ENCODE measurements at regions not wholly inside any gene's neighbourhood (a gene's known extent, or its start where the extent isn't known, plus 50 kb on each side); places are given as distances from the start of the nearest gene placed in this dataset.
"Not testable (repeated sequence)": the region's sequence is repeated elsewhere in the genome, so short reads cannot be mapped to it uniquely, and the experiment has no call there.

DNA sequence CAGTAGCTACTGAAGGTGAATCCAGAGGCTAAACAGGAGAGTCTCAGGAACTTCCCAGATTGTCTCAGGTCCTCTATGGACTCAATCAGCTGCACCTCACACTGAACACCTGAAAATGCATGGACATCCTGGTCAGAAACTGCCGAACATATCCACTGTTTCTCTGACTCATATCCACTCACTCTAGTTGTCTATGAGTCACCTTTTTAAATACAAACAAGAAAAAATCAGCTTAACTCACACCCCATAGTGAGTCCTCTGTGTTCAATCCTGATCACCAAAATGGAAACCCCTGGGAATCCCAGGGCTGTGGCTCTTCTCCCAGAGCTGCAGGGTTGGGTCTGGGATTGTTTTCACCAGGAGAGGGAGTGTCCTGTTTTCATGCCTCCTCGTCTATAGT lies 556.7 kb downstream of the TMEM121 start:
- TF ChIP-seq, protein P1, sequence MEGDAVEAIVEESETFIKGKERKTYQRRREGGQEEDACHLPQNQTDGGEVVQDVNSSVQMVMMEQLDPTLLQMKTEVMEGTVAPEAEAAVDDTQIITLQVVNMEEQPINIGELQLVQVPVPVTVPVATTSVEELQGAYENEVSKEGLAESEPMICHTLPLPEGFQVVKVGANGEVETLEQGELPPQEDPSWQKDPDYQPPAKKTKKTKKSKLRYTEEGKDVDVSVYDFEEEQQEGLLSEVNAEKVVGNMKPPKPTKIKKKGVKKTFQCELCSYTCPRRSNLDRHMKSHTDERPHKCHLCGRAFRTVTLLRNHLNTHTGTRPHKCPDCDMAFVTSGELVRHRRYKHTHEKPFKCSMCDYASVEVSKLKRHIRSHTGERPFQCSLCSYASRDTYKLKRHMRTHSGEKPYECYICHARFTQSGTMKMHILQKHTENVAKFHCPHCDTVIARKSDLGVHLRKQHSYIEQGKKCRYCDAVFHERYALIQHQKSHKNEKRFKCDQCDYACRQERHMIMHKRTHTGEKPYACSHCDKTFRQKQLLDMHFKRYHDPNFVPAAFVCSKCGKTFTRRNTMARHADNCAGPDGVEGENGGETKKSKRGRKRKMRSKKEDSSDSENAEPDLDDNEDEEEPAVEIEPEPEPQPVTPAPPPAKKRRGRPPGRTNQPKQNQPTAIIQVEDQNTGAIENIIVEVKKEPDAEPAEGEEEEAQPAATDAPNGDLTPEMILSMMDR (IDR thresholded peaks at IDR 0.05; ENCODE audit: insufficient read depth, low read depth, low read length, missing control alignments), result no peak
- H3K4me3 ChIP-seq (ENCODE audit: low read depth, low read length), result no peak overlapping the region
- no peak for DNase-seq (ENCODE audit: low read depth)

DNA sequence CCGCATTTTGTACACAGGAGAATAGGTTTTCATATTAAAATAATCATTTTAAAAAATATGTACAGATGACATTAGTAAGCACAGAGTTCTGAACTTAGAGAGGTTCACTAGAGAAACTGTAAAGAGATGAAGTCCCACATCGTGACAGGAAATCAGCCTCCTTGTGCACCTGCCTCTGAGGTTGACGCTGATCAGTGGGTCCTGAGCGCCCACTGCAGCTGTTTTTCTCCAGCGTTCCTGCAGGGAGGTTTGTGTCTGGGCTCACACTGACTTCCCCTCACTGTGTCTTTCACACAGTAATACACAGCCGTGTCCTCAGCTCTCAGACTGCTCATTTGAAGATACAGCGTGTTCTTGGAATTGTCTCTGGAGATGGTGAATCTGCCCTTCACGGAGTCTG lies 561.5 kb downstream of the TMEM121 start:
- TF ChIP-seq, protein P1 (IDR thresholded peaks at IDR 0.05; ENCODE audit: insufficient read depth, low read depth, low read length, missing control alignments), result no peak
- no peak for DNase-seq (ENCODE audit: low read depth)
- H3K4me3 ChIP-seq (ENCODE audit: low read depth, low read length), result no peak overlapping the region

DNA sequence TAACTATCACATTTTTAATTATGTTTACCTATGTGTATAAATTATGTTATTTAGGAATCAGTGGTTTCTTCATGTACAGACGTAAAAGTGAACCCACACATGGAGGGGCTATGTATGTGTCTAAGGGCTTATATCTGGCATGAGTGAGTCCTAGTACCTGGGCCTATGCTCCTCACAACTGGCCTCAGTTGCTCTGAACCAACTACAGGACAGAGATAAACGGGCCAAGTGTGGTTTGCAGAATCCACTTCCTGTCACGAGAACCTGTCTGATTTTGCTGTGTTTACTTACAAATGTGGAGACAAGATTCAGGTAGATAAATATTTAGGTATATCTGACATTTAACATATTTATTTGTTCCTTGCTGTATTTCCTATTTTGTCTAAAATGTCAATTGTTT lies 562.5 kb downstream of the TMEM121 start:
- H3K4me3 ChIP-seq (ENCODE audit: low read depth, low read length); DNase-seq (ENCODE audit: low read depth): not testable (repeated sequence)

DNA sequence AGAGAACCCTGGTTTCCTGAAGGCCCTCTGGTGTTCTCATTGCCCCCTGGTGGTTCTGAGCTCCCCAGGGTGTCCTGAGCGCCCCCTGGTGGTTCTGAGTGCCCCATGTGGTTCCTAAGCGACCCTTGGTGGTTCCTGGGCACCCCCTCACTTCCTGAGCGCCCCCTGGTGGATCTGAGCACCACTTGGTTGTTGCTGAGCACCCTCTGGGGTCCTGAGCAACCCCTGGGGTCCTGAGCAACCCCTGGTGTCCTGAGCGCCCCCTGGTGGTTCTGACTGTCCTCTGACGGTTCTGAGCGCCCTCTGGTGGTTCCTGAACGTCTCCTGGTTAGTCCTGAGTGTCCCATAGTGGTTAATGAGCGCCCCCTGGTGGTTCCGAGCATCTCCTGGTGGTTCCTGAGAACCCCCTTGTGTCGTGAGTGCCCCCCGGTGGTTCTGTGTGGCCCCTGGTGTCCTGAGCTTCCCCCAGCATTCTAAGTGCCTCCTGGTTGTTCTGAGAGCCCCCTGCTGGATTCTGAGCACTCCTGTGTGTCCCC lies 568.3 kb downstream of the TMEM121 start:
- DNase-seq (ENCODE audit: low read depth), result no peak
- TF ChIP-seq, protein P1 (IDR thresholded peaks at IDR 0.05; ENCODE audit: insufficient read depth, low read depth, low read length, missing control alignments), result no peak
- no peak overlapping the region for H3K4me3 ChIP-seq (ENCODE audit: low read depth, low read length)

DNA sequence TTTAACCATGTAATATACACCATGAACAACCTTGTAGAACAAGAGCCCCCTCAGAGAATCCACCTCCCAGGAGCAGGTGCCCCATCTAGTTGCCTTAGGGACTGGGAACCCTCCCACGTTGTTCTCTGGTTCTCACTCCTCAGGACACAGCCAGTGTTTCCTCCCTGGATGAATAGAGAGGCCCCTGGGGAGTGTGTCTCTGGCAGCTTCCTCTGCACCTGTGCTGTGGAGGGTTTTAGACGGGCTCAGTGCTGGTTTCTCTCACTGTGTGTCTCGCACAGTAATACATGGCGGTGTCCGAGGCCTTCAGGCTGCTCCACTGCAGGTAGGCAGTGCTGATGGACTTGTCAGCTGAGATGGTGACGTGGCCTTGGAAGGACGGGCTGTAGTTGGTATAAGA lies 581.3 kb downstream of the TMEM121 start:
- DNase-seq (ENCODE audit: low read depth), result no peak
- TF ChIP-seq, protein P1 (IDR thresholded peaks at IDR 0.05; ENCODE audit: insufficient read depth, low read depth, low read length, missing control alignments), result no peak
- H3K4me3 ChIP-seq (ENCODE audit: low read depth, low read length), result no peak overlapping the region

DNA sequence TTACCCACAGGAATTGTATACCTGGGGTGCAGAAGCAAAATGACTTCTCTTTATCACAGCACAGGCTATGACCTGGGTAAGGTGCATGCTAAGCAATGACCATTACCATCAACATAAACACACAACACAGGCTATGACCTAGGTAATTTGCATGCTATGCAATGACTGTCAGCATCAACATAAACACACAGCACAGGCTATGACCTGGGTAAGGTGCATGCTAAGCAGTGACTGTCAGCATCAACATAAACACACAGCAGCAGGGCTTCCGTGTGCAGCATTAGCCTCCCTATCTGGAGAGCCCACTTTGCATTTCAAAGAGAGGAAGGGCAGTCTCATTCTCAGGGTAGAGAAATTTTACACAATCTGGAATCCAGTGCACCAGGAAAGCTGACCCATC lies 583.0 kb downstream of the TMEM121 start:
- TF ChIP-seq, protein P1 (IDR thresholded peaks at IDR 0.05; ENCODE audit: insufficient read depth, low read depth, low read length, missing control alignments), result no peak
- no peak for DNase-seq (ENCODE audit: low read depth)
- no peak overlapping the region for H3K4me3 ChIP-seq (ENCODE audit: low read depth, low read length)

DNA sequence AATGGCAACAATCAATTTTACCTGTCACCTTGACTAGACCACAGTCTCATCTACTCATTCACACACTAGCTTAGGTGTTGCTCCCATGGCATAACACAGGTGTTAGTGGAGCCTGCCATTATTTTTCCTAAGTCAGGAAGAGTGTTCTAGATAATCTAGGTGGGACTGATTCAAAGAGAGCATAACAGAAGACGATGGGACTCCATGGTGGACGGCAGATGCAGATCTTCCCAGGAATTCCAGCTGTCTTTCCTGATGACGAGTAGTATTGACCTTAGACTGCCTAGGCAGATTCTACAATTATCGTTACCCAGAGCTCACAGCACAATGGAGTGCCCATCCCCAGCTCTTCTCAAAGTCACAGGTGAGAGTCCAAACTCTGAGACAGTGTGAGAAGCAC lies 589.0 kb downstream of the TMEM121 start:
- TF ChIP-seq, protein P1 (IDR thresholded peaks at IDR 0.05; ENCODE audit: insufficient read depth, low read depth, low read length, missing control alignments), result no peak
- no peak for DNase-seq (ENCODE audit: low read depth)
- no peak overlapping the region for H3K4me3 ChIP-seq (ENCODE audit: low read depth, low read length)

DNA sequence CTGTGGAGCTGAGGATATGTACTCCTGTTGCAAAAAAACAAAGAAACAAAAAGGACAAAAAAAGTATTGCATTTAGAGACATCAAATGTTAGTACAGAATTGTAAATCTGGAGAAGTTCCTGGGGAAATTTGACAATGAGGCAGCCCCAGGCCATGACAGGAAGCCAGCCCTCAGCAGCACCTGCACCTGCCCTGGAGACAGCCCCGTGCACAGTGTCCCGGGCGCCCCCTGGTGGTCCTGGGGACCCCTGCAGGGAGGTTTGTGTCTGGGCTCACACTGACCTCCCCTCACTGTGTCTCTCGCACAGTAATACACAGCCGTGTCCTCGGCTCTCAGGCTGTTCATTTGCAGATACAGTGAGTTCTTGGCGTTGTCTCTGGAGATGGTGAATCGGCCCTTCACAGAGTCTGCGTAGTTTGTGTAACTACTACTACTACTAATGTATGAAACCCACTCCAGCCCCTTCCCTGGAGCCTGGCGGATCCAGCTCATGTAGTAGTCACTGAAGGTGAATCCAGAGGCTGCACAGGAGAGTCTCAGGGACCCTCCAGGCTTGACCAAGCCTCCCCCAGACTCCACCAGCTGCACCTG lies 590.1 kb downstream of the TMEM121 start:
- not testable (repeated sequence) for H3K4me3 ChIP-seq (ENCODE audit: low read depth, low read length); DNase-seq (ENCODE audit: low read depth)
